ENCODE measurements at regions not wholly inside any gene's neighbourhood (a gene's known extent, or its start where the extent isn't known, plus 50 kb on each side); places are given as distances from the start of the nearest gene placed in this dataset.
"Not testable (repeated sequence)": the region's sequence is repeated elsewhere in the genome, so short reads cannot be mapped to it uniquely, and the experiment has no call there.

GRCh38 chr2:203619267-203619878, 84.3 kb upstream of the RAPH1 start:
- Mint-ChIP-seq H3K27ac (no peak overlapping the region), H3K27me3 (no peaks in the 10 kb centered on the region), H3K9me3 (peaks cover 6% of the 10 kb centered on the region), H3K4me1 (ENCODE audit: low read depth) (peaks cover 5% of the 10 kb centered on the region), H3K4me3 (no peak overlapping the region), H3K36me3 (ENCODE audit: low read depth) (no peaks in the 10 kb centered on the region)
- ATAC-seq (no peak), DNase-seq (no peak)
- no peak for TF ChIP-seq CTCF (IDR thresholded peaks at IDR 0.05)
- ChIA-PET CTCF (no interaction called here), POLR2A (no interaction called here)
- intact Hi-C loops (cut with micrococcal nuclease) = no loop called here

GRCh38 chr2:203621981-203622515, 84.4 kb upstream of the CD28 start:
- POLR2A ChIA-PET = interaction anchor here (0.7 kb wide), 1 partner anchor 19 kb away, joined by 4 read pairs; no protein-coding TSS in a partner anchor
- Mint-ChIP-seq H3K36me3 (ENCODE audit: low read depth) (no peaks in the 10 kb centered on the region), H3K9me3 (peaks cover 6% of the 10 kb centered on the region), H3K4me1 (ENCODE audit: low read depth) (peaks cover 5% of the 10 kb centered on the region), H3K27ac (no peak overlapping the region), H3K27me3 (no peaks in the 10 kb centered on the region), H3K4me3 (no peak overlapping the region)
- intact Hi-C loops (cut with micrococcal nuclease) = no loop called here
- no peak for ATAC-seq
- CTCF ChIA-PET = no interaction called here
- TF ChIP-seq CTCF (IDR thresholded peaks at IDR 0.05) = no peak
- DNase-seq = no peak

GRCh38 chr2:203623096-203623495, 83.3 kb upstream of the CD28 start:
- ATAC-seq (no peak), DNase-seq (no peak)
- Mint-ChIP-seq H3K27ac (no peak overlapping the region), H3K9me3 (peaks cover 6% of the 10 kb centered on the region), H3K4me1 (ENCODE audit: low read depth) (peaks cover 5% of the 10 kb centered on the region), H3K4me3 (no peak overlapping the region), H3K27me3 (no peaks in the 10 kb centered on the region), H3K36me3 (ENCODE audit: low read depth) (no peaks in the 10 kb centered on the region)
- TF ChIP-seq CTCF (IDR thresholded peaks at IDR 0.05) = no peak
- ChIA-PET CTCF (interaction anchor here (1.1 kb wide), 1 partner anchor 9 kb away, joined by 3 read pairs; no protein-coding TSS in a partner anchor), POLR2A (interaction anchor here (0.7 to 0.8 kb wide), 2 partner anchors 10 to 14 kb away, joined by 3 read pairs; no protein-coding TSS in a partner anchor)
- intact Hi-C loops (cut with micrococcal nuclease) = no loop called here

GRCh38 chr2:203623661-203624060, 82.8 kb upstream of the CD28 start:
- no peaks in the 10 kb centered on the region for H3K27me3 Mint-ChIP-seq
- CTCF ChIA-PET = interaction anchor here (1.1 kb wide), 1 partner anchor 9 kb away, joined by 3 read pairs; no protein-coding TSS in a partner anchor
- H3K9me3 Mint-ChIP-seq = peaks cover 6% of the 10 kb centered on the region
- ATAC-seq (no peak), DNase-seq (no peak)
- no peak for TF ChIP-seq CTCF (IDR thresholded peaks at IDR 0.05)
- POLR2A ChIA-PET = interaction anchor here (0.6 to 0.8 kb wide), 3 partner anchors 11 to 505 kb away, joined by 3 read pairs; no protein-coding TSS in a partner anchor
- H3K27ac Mint-ChIP-seq = no peak overlapping the region
- H3K4me3 Mint-ChIP-seq = no peak overlapping the region
- intact Hi-C loops (cut with micrococcal nuclease) = no loop called here
- H3K36me3 Mint-ChIP-seq (ENCODE audit: low read depth) = no peaks in the 10 kb centered on the region
- H3K4me1 Mint-ChIP-seq (ENCODE audit: low read depth) = peaks cover 5% of the 10 kb centered on the region

GRCh38 chr2:203625701-203626100, 80.7 kb upstream of the CD28 start:
- Mint-ChIP-seq H3K27me3 (no peaks in the 10 kb centered on the region), H3K4me1 (ENCODE audit: low read depth) (peaks cover 5% of the 10 kb centered on the region), H3K36me3 (ENCODE audit: low read depth) (no peaks in the 10 kb centered on the region), H3K4me3 (no peak overlapping the region), H3K27ac (no peak overlapping the region), H3K9me3 (peaks cover 4% of the 10 kb centered on the region)
- DNase-seq = no peak
- no peak for TF ChIP-seq CTCF (IDR thresholded peaks at IDR 0.05)
- no peak for ATAC-seq
- POLR2A ChIA-PET = no interaction called here
- intact Hi-C loops (cut with micrococcal nuclease) = no loop called here
- CTCF ChIA-PET = no interaction called here

- POLR2A ChIA-PET; DNase-seq; H3K36me3 Mint-ChIP-seq (ENCODE audit: low read depth); ATAC-seq; H3K4me1 Mint-ChIP-seq (ENCODE audit: low read depth); CTCF ChIA-PET; H3K27ac Mint-ChIP-seq; H3K27me3 Mint-ChIP-seq; H3K9me3 Mint-ChIP-seq; intact Hi-C loops (cut with micrococcal nuclease); H3K4me3 Mint-ChIP-seq: not testable (repeated sequence)
These were observed 80.2 kb upstream of the CD28 start for GRCh38 chr2:203626247-203626646.
